Activated CD4-positive, alpha-beta memory T cell treated with anti-CD3 and anti-CD28 coated beads, Interleukin-2, amount 10 ng/mL, durations not matched to agents 7 days and 5 days (primary cell): ENCODE measurements at regions not wholly inside any gene's neighbourhood (a gene's known extent, or its start where the extent isn't known, plus 50 kb on each side); places are given as distances from the start of the nearest gene placed in this dataset.

Experiments
- CTCF ChIA-PET: fragments of 350-600 bp; sonication (Branson Sonifier 250); formaldehyde crosslinking; loops from one replicate; lab custom pipeline; 2021; ENCODE audit warnings: antibody characterized with exemption, inconsistent platforms; lab: Charles Lee
- POLR2A ChIA-PET: fragments of 350-600 bp; sonication (Branson Sonifier 250); formaldehyde crosslinking; loops from one replicate; lab custom pipeline; 2021; ENCODE audit warnings: antibody characterized with exemption; lab: Charles Lee
- DNase-seq: peaks from one replicate; pipeline ENCODE4 v3.0.0-alpha.2; 2020
- H3K27ac Mint-ChIP-seq: one replicate; pipeline ENCODE4 v1.8.0; 2021; ENCODE audit warnings: mild to moderate bottlenecking, mixed read lengths
- H3K27me3 Mint-ChIP-seq: one replicate; pipeline ENCODE4 v1.8.0; 2021; ENCODE audit warnings: mixed read lengths
- H3K36me3 Mint-ChIP-seq: one replicate; pipeline ENCODE4 v1.8.0; 2021; ENCODE audit warnings: low read depth, mixed read lengths
- H3K4me1 Mint-ChIP-seq: one replicate; pipeline ENCODE4 v1.8.0; 2021; ENCODE audit warnings: mixed read lengths
- H3K4me3 Mint-ChIP-seq: one replicate; pipeline ENCODE4 v1.8.0; 2021; ENCODE audit warnings: mild to moderate bottlenecking, mixed read lengths
- H3K9me3 Mint-ChIP-seq: one replicate; pipeline ENCODE4 v1.8.0; 2021; ENCODE audit warnings: mixed read lengths

DNA sequence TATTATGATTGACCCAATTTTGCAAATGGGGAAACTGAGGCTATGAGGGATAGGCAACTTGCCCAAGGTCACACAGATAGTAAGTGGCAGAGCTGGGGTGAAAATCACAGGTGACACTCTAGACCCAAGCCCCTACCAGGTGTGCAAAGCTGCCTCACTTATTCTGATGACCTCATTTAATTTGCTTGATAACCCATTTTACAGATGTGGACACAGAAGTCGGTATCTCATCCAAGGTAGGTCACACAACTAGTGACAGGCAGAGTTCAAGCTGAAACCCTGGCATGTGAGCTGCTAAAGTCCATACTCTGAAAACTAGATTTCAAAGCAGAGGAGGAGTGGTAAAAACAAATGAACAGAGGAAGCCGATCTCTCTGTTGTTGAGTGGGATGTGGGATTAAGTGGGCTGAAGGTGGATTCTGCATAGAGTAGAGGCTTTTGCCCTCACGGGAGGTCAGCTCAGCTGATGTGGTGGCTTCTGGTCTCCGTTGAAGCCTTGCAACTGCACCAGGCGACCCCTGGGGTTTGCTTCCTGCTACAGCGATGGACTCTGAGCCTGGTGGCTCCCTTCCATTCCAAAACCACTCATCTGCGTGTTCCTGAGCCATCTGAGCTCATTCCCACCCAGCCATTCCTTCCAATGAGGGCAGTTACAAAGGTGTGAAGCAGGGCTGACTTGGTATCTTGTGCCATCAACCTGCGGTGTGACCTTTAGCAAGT is 164.3 kb upstream of the FHL2 start:
- DNase-seq: no peak
- Mint-ChIP-seq H3K36me3 (no peaks in the 10 kb centered on the region), H3K27ac (no peak overlapping the region), H3K4me1 (no peaks in the 10 kb centered on the region), H3K9me3 (no peaks in the 10 kb centered on the region), H3K27me3 (peaks cover 23% of the 10 kb centered on the region), H3K4me3 (no peak overlapping the region)
- ChIA-PET POLR2A (no interaction called here), CTCF (no interaction called here)

DNA sequence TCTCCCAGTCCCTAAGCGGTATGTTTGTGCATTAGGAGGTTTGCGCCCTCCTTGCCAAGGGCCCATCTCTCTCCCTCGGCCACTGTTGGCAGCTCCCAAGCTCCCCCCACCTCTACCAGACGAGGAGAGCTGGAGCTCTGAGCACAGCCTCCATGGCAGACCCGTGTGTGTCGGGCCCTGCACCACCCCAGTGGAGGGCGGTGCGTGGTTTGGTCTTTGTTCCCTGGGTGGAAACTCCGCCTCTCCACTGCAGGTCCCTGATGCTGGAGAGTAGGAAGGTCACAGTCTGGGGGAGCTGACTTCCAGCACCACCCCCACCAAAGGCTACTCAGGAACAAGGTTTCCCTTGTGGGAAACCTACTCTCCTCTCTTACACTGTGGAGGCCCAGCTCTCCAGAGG is 162.6 kb upstream of the FHL2 start:
- peaks cover 29% of the 10 kb centered on the region for H3K27me3 Mint-ChIP-seq
- POLR2A ChIA-PET: no interaction called here
- no peak overlapping the region for H3K4me3 Mint-ChIP-seq
- H3K9me3 Mint-ChIP-seq: no peaks in the 10 kb centered on the region
- H3K27ac Mint-ChIP-seq: no peak overlapping the region
- CTCF ChIA-PET: no interaction called here
- no peaks in the 10 kb centered on the region for H3K4me1 Mint-ChIP-seq
- H3K36me3 Mint-ChIP-seq: no peaks in the 10 kb centered on the region
- no peak for DNase-seq

GRCh38 chr2:105560157-105560556 is 161.3 kb upstream of the FHL2 start:
- ChIA-PET POLR2A (no interaction called here), CTCF (no interaction called here)
- DNase-seq: no peak
- Mint-ChIP-seq H3K4me3 (no peak overlapping the region), H3K9me3 (no peaks in the 10 kb centered on the region), H3K27ac (no peak overlapping the region), H3K4me1 (no peaks in the 10 kb centered on the region), H3K36me3 (no peaks in the 10 kb centered on the region), H3K27me3 (peaks cover 34% of the 10 kb centered on the region)

DNA sequence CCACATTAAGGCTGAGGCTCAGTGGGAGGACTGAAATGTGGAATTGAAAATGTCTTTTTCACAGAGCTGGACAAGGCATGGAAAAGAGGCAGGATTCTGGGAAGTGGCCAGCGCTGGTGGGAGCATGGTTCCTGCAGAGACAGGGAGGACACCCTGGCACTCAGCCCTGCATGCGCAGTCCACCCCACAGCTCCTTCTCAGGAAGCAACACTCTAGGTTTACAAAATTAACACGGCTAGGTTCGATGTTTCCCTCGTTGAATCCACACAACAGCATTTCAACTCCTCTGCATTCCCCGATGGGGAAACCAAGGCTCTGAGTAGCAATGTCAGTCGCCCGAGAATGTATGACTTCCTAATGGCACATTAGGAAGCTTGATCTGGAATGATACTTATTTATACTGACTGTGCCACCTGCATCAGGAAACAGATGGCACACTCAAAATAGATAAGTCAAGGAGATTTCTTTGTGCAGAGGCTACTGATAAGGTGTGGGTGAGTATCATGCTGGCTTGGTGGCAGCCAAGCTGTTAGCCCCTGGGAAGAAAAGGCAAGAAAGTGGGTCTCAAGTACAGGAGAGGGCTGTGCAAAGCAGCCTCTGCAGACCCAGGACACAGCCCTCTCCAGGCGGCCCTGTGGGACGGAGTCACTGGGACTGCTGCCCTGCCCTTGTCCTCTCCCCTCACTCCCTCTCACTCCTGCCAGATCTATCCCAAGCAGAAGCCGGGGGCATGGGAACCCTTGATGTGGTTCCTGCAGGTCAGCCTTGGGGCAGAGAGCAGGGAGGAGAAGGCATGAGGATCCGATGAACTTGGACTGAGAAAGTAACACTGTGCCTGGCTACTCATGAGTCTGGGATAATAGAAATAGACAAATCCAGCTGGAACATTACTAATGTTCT is 158.4 kb upstream of the FHL2 start:
- H3K9me3 Mint-ChIP-seq: no peaks in the 10 kb centered on the region
- no peak overlapping the region for H3K4me3 Mint-ChIP-seq
- H3K4me1 Mint-ChIP-seq: no peaks in the 10 kb centered on the region
- DNase-seq: no peak
- no peak overlapping the region for H3K27ac Mint-ChIP-seq
- no peaks in the 10 kb centered on the region for H3K36me3 Mint-ChIP-seq
- ChIA-PET CTCF (interaction anchor here (1.1 kb wide), 1 partner anchor 10 kb away, joined by 4 read pairs; no protein-coding TSS in a partner anchor), POLR2A (no interaction called here)
- H3K27me3 Mint-ChIP-seq: peaks cover 53% of the 10 kb centered on the region

GRCh38 chr2:105556366-105556765 is 157.5 kb upstream of the FHL2 start:
- Mint-ChIP-seq H3K27ac (no peak overlapping the region), H3K4me3 (no peak overlapping the region), H3K9me3 (no peaks in the 10 kb centered on the region), H3K4me1 (no peaks in the 10 kb centered on the region), H3K36me3 (no peaks in the 10 kb centered on the region), H3K27me3 (peaks cover 56% of the 10 kb centered on the region)
- ChIA-PET CTCF (no interaction called here), POLR2A (no interaction called here)
- no peak for DNase-seq

DNA sequence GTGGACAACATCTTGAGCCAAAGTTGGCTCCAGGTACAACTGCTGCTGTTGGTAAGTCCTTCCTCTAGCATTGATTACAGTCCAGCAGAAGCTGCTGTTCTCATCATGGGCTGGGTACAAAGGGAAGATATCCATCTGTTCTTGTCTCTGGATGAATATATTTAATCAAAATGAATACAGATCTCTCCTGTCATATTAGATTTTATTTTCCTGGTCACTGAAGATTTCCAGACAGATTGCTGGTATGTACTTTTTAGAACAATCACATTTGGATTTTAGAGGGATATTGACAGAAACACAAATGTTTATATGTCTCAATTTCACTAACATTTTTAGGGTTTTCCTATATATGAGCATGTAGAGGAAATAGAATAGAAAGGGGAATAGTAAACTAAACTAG is 155.4 kb upstream of the FHL2 start:
- Mint-ChIP-seq H3K36me3 (no peaks in the 10 kb centered on the region), H3K27me3 (peaks cover 50% of the 10 kb centered on the region), H3K4me3 (no peak overlapping the region), H3K9me3 (no peaks in the 10 kb centered on the region), H3K4me1 (no peaks in the 10 kb centered on the region), H3K27ac (no peak overlapping the region)
- ChIA-PET POLR2A (interaction anchor here (0.7 kb wide), 1 partner anchor 381 kb away, joined by 3 read pairs; no protein-coding TSS in a partner anchor), CTCF (interaction anchor here (1.1 kb wide), 1 partner anchor 10 kb away, joined by 4 read pairs; no protein-coding TSS in a partner anchor)
- no peak for DNase-seq

- POLR2A ChIA-PET: interaction anchor here (0.7 kb wide), 1 partner anchor 381 kb away, joined by 3 read pairs; no protein-coding TSS in a partner anchor
- Mint-ChIP-seq H3K9me3 (no peaks in the 10 kb centered on the region), H3K27me3 (peaks cover 46% of the 10 kb centered on the region), H3K36me3 (no peaks in the 10 kb centered on the region), H3K4me3 (no peak overlapping the region), H3K4me1 (no peaks in the 10 kb centered on the region), H3K27ac (no peak overlapping the region)
- no peak for DNase-seq
- CTCF ChIA-PET: interaction anchor here (0.6 kb wide), 1 partner anchor 533 kb away, joined by 3 read pairs; no protein-coding TSS in a partner anchor
These were observed 154.8 kb upstream of the FHL2 start for GRCh38 chr2:105553538-105554196.

GRCh38 chr2:105546628-105546974 is 147.8 kb upstream of the FHL2 start:
- POLR2A ChIA-PET: interaction anchor here (0.7 kb wide), 1 partner anchor 505 kb away, joined by 3 read pairs; no protein-coding TSS in a partner anchor
- no peak for DNase-seq

DNA sequence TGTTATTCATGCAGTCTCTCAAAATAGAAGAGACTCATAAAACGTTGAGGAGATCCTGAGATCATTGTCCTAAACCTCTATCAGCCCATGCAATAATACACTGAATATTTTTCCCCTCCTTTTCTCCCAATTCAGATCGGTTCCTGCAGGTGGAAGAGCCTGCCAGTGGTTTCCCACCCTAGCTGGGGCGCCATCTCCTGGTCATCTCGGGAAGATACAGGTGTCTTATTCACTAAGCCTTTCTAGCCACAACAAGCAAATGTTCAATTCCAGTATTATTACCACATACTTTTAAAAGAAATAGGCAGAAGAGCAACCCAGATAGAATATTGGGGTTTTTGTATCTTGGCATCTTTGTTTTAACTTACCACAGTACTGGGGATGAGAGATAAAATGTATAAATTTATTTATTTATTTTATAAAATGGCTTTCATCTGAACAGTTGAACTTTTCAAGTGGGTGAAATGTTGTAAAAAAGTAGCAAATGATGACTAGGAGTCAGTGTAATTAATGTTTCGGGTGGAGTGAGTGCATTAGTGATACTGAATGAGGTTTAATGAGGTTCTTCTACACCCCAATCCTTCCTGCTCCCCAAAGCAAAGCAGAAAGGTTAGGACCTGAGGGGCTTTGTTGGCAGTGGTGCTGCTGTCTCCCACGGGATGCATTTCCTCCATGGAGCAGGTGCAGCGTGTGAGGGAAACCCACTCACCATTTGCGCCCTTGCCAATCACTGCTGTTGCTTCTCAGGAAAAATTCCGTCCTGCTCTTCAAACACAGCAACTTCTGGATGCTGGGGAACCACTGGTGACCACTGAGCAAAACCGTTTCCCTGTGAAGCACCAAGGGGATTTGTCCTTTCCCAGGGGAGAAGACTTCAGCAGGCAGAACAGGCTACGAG is 147.1 kb upstream of the FHL2 start:
- Mint-ChIP-seq H3K4me1 (peaks cover 15% of the 10 kb centered on the region), H3K4me3 (no peak overlapping the region), H3K36me3 (no peaks in the 10 kb centered on the region), H3K27ac (no peak overlapping the region), H3K9me3 (no peaks in the 10 kb centered on the region), H3K27me3 (peaks cover 12% of the 10 kb centered on the region)
- CTCF ChIA-PET: interaction anchor here (1.1 to 2.4 kb wide), 5 partner anchors 12 to 180 kb away, joined by 3 to 5 read pairs (median 4); no protein-coding TSS in a partner anchor
- POLR2A ChIA-PET: no interaction called here
- peak; percentile 70 for DNase-seq

More at GRCh38 chr2:105546628-105546974, 147.8 kb upstream of the FHL2 start:
- Mint-ChIP-seq H3K9me3 (no peaks in the 10 kb centered on the region), H3K4me1 (peaks cover 15% of the 10 kb centered on the region), H3K36me3 (no peaks in the 10 kb centered on the region), H3K27me3 (peaks cover 13% of the 10 kb centered on the region), H3K4me3 (no peak overlapping the region), H3K27ac (no peak overlapping the region)
- CTCF ChIA-PET: interaction anchor here (1.0 to 1.3 kb wide), 4 partner anchors 11 to 178 kb away, joined by 3 to 4 read pairs (median 4); no protein-coding TSS in a partner anchor

DNA sequence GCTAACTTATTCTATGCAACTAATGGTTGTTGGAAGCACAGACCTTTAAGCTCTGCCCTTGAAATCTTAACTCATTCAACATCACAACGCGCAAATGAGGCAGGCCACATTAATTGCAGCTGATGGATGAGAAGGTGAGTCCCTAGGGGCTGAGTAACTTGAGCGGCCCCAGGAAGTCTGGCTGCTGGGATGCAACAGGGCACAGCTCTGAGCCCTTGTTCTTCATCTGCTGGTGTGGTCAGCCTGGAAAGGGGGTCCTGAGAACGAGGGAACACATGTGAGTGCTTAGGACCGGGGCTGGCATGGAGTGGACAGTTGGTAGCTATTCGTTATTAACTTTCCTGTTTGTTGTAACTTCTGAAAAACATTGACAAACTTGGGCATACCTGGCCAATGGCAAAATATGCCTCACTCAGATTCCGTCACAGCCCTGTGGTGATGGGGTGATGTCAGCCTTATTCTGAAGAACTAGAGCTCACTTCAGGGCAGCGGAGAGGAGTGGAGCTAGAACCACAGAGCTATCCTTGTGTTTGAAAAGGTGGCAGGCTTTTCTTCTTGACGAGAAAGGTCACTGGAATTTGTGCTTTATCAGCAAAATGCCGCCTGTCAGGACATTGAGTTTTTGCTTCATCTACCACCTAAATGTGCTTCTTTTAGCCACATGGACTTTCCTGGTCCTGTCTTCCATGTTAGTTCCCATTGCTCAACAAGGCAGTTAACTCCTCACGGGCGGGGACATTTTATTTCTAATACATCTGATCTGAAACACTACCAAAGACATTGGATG is 145.9 kb upstream of the FHL2 start:
- H3K4me3 Mint-ChIP-seq: no peak overlapping the region
- no peak overlapping the region for H3K27ac Mint-ChIP-seq
- H3K4me1 Mint-ChIP-seq: peaks cover 21% of the 10 kb centered on the region
- ChIA-PET CTCF (interaction anchor here (1.0 to 2.4 kb wide), 6 partner anchors 10 to 243 kb away, joined by 3 to 8 read pairs (median 4); no protein-coding TSS in a partner anchor), POLR2A (no interaction called here)
- DNase-seq: no peak
- H3K27me3 Mint-ChIP-seq: peaks cover 11% of the 10 kb centered on the region
- no peaks in the 10 kb centered on the region for H3K36me3 Mint-ChIP-seq
- H3K9me3 Mint-ChIP-seq: no peaks in the 10 kb centered on the region

GRCh38 chr2:105541189-105542050 is 142.6 kb upstream of the FHL2 start:
- Mint-ChIP-seq H3K27me3 (peaks cover 13% of the 10 kb centered on the region), H3K9me3 (no peaks in the 10 kb centered on the region), H3K27ac (no peak overlapping the region), H3K36me3 (no peaks in the 10 kb centered on the region), H3K4me1 (peaks cover 16% of the 10 kb centered on the region), H3K4me3 (no peak overlapping the region)
- POLR2A ChIA-PET: no interaction called here
- no peak for DNase-seq
- CTCF ChIA-PET: interaction anchor here (0.9 kb wide), 1 partner anchor 253 kb away, joined by 3 read pairs; no protein-coding TSS in a partner anchor
